ENCODE measurements at regions not wholly inside any gene's neighbourhood (a gene's known extent, or its start where the extent isn't known, plus 50 kb on each side); places are given as distances from the start of the nearest gene placed in this dataset.

DNA sequence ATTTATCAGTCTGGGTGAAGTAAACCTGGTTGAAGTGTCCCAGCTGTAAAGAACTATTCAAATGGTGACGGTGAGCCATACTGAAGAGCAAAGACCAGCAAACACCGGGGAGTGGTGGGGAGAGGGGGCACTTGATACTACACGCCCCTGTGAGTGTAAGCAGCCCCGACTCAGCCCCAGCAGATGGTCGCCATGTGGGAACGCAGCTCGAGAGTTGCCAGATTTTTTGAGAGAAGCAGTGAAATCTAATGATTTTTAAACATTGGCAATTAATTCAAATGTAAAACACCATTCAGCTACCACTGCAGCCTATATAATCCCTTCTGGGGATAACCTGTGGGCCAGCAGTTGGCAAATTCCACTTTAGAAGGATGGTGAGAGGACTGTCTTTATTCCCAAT is 1386.9 kb upstream of the WWC1 start:
- TF ChIP-seq, protein P1, sequence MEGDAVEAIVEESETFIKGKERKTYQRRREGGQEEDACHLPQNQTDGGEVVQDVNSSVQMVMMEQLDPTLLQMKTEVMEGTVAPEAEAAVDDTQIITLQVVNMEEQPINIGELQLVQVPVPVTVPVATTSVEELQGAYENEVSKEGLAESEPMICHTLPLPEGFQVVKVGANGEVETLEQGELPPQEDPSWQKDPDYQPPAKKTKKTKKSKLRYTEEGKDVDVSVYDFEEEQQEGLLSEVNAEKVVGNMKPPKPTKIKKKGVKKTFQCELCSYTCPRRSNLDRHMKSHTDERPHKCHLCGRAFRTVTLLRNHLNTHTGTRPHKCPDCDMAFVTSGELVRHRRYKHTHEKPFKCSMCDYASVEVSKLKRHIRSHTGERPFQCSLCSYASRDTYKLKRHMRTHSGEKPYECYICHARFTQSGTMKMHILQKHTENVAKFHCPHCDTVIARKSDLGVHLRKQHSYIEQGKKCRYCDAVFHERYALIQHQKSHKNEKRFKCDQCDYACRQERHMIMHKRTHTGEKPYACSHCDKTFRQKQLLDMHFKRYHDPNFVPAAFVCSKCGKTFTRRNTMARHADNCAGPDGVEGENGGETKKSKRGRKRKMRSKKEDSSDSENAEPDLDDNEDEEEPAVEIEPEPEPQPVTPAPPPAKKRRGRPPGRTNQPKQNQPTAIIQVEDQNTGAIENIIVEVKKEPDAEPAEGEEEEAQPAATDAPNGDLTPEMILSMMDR (IDR thresholded peaks at IDR 0.05) = no peak
- Histone ChIP-seq H3K36me3 (no peaks in the 10 kb centered on the region), H3K27me3 (no peaks in the 10 kb centered on the region), H3K9me3 (no peaks in the 10 kb centered on the region), H3K4me1 (no peaks in the 10 kb centered on the region), H3K27ac (no peak overlapping the region), H3K4me3 (no peak overlapping the region)
- DNase-seq = no peak
- intact Hi-C loops (cut with DNase I; ENCODE audit: low total_unique reads) = no loop called here

DNA sequence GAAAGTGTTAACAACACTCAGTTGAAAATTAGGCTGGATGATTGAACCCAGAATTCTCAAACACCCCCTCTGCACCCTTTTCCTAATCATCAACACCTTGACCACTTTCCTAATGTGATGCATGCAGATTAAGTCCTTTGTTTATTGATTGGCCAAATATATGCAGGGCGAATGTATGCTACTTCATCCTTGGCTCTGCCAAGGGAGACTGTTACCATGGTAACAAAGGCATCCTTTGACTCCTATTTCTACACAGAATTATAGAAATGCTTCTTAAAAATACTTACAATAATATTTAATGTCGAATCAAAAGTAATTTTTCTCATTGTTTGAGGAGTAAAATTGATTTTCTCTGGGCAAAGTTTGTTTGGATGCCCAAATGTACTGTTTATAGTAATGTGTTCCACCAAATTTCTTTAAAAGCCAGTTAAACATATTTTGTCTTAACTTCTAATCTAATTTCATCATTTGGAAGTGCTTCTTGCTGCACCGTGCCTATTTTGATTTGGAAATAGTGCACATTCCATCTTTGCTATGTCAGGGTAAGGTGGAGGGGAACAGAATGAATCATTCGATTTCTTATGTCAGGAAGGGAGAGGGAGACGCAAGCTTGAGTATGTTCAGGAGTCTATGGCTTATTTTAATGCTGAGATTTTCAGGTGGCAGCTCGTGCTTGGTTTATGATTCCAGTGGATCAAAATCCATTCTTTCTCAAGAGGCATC is 1384.3 kb upstream of the WWC1 start:
- no peak for DNase-seq
- Histone ChIP-seq H3K27ac (no peak overlapping the region), H3K9me3 (no peaks in the 10 kb centered on the region), H3K4me3 (no peak overlapping the region), H3K27me3 (no peaks in the 10 kb centered on the region), H3K4me1 (no peaks in the 10 kb centered on the region), H3K36me3 (no peaks in the 10 kb centered on the region)
- TF ChIP-seq, protein P1 (IDR thresholded peaks at IDR 0.05) = no peak
- intact Hi-C loops (cut with DNase I; ENCODE audit: low total_unique reads) = no loop called here

DNA sequence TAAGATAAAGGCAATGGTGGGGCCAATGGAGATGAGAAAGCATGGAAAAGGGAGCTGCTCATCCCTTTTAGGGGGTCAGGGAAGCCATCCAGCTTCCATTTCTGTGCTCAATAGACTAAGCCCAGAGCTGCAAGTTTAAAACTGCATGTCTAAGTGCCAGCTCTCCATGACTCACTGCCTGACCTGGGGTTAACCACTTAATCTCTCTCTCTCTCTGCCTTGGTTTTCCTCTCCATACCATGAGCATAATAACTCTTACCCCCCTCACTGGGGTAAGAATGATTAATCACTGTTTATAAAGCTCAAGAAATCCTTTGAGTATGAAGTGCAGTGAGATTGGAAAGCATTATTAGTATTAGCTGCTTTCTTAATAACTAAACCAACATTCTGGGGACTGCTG is 1382.4 kb upstream of the WWC1 start:
- H3K9me3 ChIP-seq = no peaks in the 10 kb centered on the region
- TF ChIP-seq, protein P1 (IDR thresholded peaks at IDR 0.05) = no peak
- no peak for DNase-seq
- no peak overlapping the region for H3K4me3 ChIP-seq
- intact Hi-C loops (cut with DNase I; ENCODE audit: low total_unique reads) = no loop called here
- H3K27ac ChIP-seq = no peak overlapping the region
- H3K27me3 ChIP-seq = no peaks in the 10 kb centered on the region
- H3K36me3 ChIP-seq = no peaks in the 10 kb centered on the region
- H3K4me1 ChIP-seq = no peaks in the 10 kb centered on the region

- no peaks in the 10 kb centered on the region for H3K27me3 ChIP-seq
- no peaks in the 10 kb centered on the region for H3K9me3 ChIP-seq
- H3K4me3 ChIP-seq = no peak overlapping the region
- no peaks in the 10 kb centered on the region for H3K36me3 ChIP-seq
- TF ChIP-seq, protein P1 (IDR thresholded peaks at IDR 0.05) = no peak
- no peaks in the 10 kb centered on the region for H3K4me1 ChIP-seq
- intact Hi-C loops (cut with DNase I; ENCODE audit: low total_unique reads) = no loop called here
- no peak overlapping the region for H3K27ac ChIP-seq
- no peak for DNase-seq
Observed at GRCh38 chr5:166909926-166910325, 1381.5 kb upstream of the WWC1 start.

GRCh38 chr5:166910995-166911394 is 1380.5 kb upstream of the WWC1 start:
- TF ChIP-seq, protein P1 (IDR thresholded peaks at IDR 0.05) = no peak
- DNase-seq = no peak

GRCh38 chr5:166916021-166916420 is 1375.4 kb upstream of the WWC1 start:
- no peaks in the 10 kb centered on the region for H3K4me1 ChIP-seq
- no peak overlapping the region for H3K4me3 ChIP-seq
- intact Hi-C loops (cut with DNase I; ENCODE audit: low total_unique reads) = no loop called here
- H3K36me3 ChIP-seq = no peaks in the 10 kb centered on the region
- TF ChIP-seq, protein P1 (IDR thresholded peaks at IDR 0.05) = no peak
- H3K9me3 ChIP-seq = no peaks in the 10 kb centered on the region
- H3K27me3 ChIP-seq = no peaks in the 10 kb centered on the region
- no peak for DNase-seq
- no peak overlapping the region for H3K27ac ChIP-seq

More at GRCh38 chr5:166910995-166911394, 1380.5 kb upstream of the WWC1 start:
- H3K27me3 ChIP-seq = no peaks in the 10 kb centered on the region
- no peak overlapping the region for H3K4me3 ChIP-seq
- no peaks in the 10 kb centered on the region for H3K36me3 ChIP-seq
- H3K4me1 ChIP-seq = no peaks in the 10 kb centered on the region
- intact Hi-C loops (cut with DNase I; ENCODE audit: low total_unique reads) = no loop called here
- no peak overlapping the region for H3K27ac ChIP-seq
- H3K9me3 ChIP-seq = no peaks in the 10 kb centered on the region

Data from tibial artery (tissue), 4 donors.